Common myeloid progenitor, CD34-positive (primary cell): ENCODE measurements at regions not wholly inside any gene's neighbourhood (a gene's known extent, or its start where the extent isn't known, plus 50 kb on each side); places are given as distances from the start of the nearest gene placed in this dataset.

ENCODE experiments used
- CTCF ChIA-PET: fragments of 350-600 bp; sonication (Branson Sonifier 250); formaldehyde crosslinking; loops from one replicate; lab custom pipeline; 2021; ENCODE audit warnings: antibody characterized with exemption; lab: Charles Lee
- POLR2A ChIA-PET: fragments of 350-600 bp; sonication (Branson Sonifier 250); formaldehyde crosslinking; loops from one replicate; lab custom pipeline; 2021; ENCODE audit warnings: antibody characterized with exemption; lab: Charles Lee
- DNase-seq, 3 donors: peaks; one replicate each; pipeline versions ENCODE4 v3.0.0 to v3.0.0-alpha.2; 2013
- H3K27ac ChIP-seq, 2 experiments: 1 replicate in 1 of 2; 2 replicates in 1 of 2; pipeline ENCODE4 v1.7.0; 2013; ENCODE audit warnings: inconsistent platforms in 2 of 2, low read length in 2 of 2, mild to moderate bottlenecking in 2 of 2, low read depth in 1 of 2, moderate library complexity in 1 of 2; ENCODE audit not compliant: severe bottlenecking in 2 of 2, insufficient read depth in 1 of 2, poor library complexity in 1 of 2
- H3K27me3 ChIP-seq, 5 experiments: replicated peaks in 2 of 5; 1 replicate in 3 of 5; 2 replicates in 2 of 5; pipeline versions ENCODE4 v1.6.1 to v1.7.0; 2013; ENCODE audit warnings: low read length in 4 of 5, mild to moderate bottlenecking in 2 of 5, moderate library complexity in 2 of 5, inconsistent platforms in 1 of 5; ENCODE audit not compliant: insufficient read depth in 5 of 5, control insufficient read depth in 4 of 5
- H3K36me3 ChIP-seq, 4 experiments: 1 replicate in 2 of 4; 2 replicates in 2 of 4; pipeline versions ENCODE4 v1.6.1 to v1.7.0; 2013; ENCODE audit warnings: low read length in 3 of 4, control low read depth in 1 of 4, mild to moderate bottlenecking in 1 of 4; ENCODE audit not compliant: control insufficient read depth in 4 of 4, insufficient read depth in 4 of 4
- H3K4me1 ChIP-seq, 4 experiments: 1 replicate in 3 of 4; 2 replicates in 1 of 4; pipeline versions ENCODE4 v1.6.1 to v1.7.1; 2013; ENCODE audit warnings: low read length in 3 of 4, mild to moderate bottlenecking in 3 of 4, control low read depth in 1 of 4, inconsistent platforms in 1 of 4, moderate library complexity in 1 of 4; ENCODE audit not compliant: control insufficient read depth in 4 of 4, insufficient read depth in 4 of 4; ENCODE audit errors: control extremely low read depth in 1 of 4
- H3K4me3 ChIP-seq, 7 experiments: 1 replicate in 4 of 7; 2 replicates in 3 of 7; pipeline versions ENCODE4 v1.5.1 to v1.7.0; 2013; ENCODE audit warnings: mild to moderate bottlenecking in 7 of 7, low read length in 6 of 7, moderate library complexity in 6 of 7, inconsistent platforms in 2 of 7, low read depth in 2 of 7, control low read depth in 1 of 7; ENCODE audit not compliant: insufficient read depth in 4 of 7, control insufficient read depth in 1 of 7; ENCODE audit errors: extremely low read depth in 1 of 7
- H3K9me3 ChIP-seq, 5 experiments: 1 replicate in 4 of 5; 2 replicates in 1 of 5; pipeline versions ENCODE4 v1.6.1 to v1.7.1; 2013; ENCODE audit warnings: low read length in 4 of 5, mild to moderate bottlenecking in 2 of 5, inconsistent platforms in 1 of 5, low read depth in 1 of 5, moderate library complexity in 1 of 5; ENCODE audit not compliant: control insufficient read depth in 4 of 5, insufficient read depth in 2 of 5; ENCODE audit errors: control extremely low read depth in 1 of 5
- WGBS: methylation state at CpG from one replicate; pipeline ENCODE4 v1.1.5; 2013; ENCODE audit not compliant: insufficient coverage; 5-methylcytosine and 5-hydroxymethylcytosine counted together

DNA sequence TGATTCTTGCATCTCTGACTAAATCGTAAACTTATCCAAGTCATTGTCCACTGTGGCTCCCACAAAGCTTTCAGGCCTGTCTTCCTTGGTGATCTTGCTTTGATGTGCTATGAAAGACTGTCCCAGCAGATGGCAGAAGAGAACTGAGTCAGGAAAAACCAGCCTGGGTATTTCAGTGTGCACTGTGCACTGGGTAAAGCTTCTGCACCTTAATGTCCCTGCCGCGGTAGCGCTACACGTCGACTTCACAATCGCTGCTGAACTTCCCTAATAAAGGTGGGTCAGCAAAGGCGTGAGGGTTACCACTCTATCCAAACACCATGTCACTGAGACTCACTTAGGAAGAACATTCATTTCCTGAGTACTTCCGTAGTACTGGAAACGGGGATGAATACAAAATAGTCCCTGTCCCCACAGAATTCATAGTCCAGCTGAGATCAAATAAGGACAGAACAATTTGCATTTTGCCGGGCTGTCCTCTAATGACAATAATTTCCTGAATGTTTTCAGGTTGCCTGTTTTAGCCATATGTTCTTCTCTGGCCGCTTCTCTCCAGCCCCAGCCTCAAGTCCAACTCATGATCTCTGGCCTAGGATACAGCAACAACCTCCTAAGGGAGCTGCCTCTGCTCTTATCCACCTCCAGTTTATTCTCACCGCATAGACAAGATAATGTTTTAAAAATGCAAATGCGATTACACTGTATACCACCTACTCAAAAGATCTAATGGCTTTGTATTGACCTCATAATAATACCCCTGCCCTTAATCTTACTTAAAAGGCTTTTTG, 83.6 kb upstream of the AKAP13 start:
- peak; percentile 78 to 86 (median 84) for DNase-seq
- H3K4me1 ChIP-seq = peaks cover 0 to 8% (median 6%) of the 10 kb centered on the region in 4 experiments
- 28% methylated on average over 14 of the region's 14 CpGs for WGBS
- H3K4me3 ChIP-seq = peak overlapping the region in 3 of 7 experiments; percentile 12 to 72 (median 50)
- no peak overlapping the region for H3K27ac ChIP-seq
- no peaks in the 10 kb centered on the region for H3K9me3 ChIP-seq
- ChIA-PET CTCF (interaction anchor here (0.6 to 7.0 kb wide), 11 partner anchors 11 to 209 kb away, joined by 3 to 101 read pairs (median 4); no protein-coding TSS in a partner anchor), POLR2A (interaction anchor here (1.1 kb wide), 1 partner anchor 117 kb away, joined by 4 read pairs; no protein-coding TSS in a partner anchor)
- H3K27me3 ChIP-seq = no peaks in the 10 kb centered on the region
- H3K36me3 ChIP-seq = no peaks in the 10 kb centered on the region

DNA sequence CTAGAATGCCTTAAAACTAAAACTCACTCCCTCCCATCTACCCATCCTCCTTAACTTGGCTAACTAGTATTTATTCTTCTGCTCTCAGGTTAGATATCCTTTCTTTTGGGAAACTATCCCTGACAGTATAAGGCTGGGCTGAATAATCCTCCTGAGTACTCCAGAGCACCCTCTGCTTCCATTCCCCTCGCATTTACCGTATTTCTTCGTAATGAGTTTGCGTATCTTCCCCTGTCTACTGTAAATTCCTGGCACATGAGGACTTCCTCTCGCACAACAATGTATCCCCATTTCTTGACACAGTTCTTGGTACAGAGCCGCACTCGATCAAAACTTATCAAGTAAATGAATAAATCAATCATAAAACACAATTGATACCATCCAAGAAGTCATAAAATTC, 82.9 kb upstream of the AKAP13 start:
- POLR2A ChIA-PET = no interaction called here

DNA sequence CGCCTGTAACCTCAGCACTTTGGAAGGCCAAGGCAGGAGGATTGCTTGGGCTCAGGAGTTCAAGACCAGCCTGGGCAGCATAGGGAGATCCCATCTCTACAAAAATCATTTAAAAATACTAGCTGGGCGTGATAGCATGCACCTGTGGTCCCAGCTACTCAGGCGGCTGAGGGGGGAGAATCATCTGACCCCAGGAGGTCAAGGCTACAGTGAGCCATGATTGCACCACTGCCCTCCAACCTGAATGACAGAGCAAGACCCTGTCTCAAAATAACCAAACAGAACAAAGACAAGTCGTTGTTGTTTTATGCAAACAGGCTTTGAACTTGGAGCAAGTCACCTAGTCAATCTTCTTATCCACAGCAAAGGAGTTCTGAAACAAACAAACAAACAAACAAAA, 82.0 kb upstream of the AKAP13 start:
- Histone ChIP-seq H3K27me3 (no peaks in the 10 kb centered on the region), H3K9me3 (no peaks in the 10 kb centered on the region), H3K4me1 (peaks cover 0 to 8% (median 6%) of the 10 kb centered on the region in 4 experiments), H3K4me3 (no peak overlapping the region), H3K27ac (no peak overlapping the region), H3K36me3 (no peaks in the 10 kb centered on the region)
- ChIA-PET POLR2A (no interaction called here), CTCF (interaction anchor here (0.8 to 7.0 kb wide), 4 partner anchors 9 to 114 kb away, joined by 3 to 101 read pairs (median 8); no protein-coding TSS in a partner anchor)
- DNase-seq = no peak
- 100% methylated on average over 4 of the region's 4 CpGs for WGBS

More for the DNA sequence above, 82.9 kb upstream of the AKAP13 start:
- Histone ChIP-seq H3K36me3 (no peaks in the 10 kb centered on the region), H3K4me3 (no peak overlapping the region), H3K27ac (no peak overlapping the region), H3K9me3 (no peaks in the 10 kb centered on the region), H3K4me1 (peaks cover 0 to 8% (median 6%) of the 10 kb centered on the region in 4 experiments), H3K27me3 (no peaks in the 10 kb centered on the region)
- 97% methylated on average over 4 of the region's 7 CpGs for WGBS
- CTCF ChIA-PET = interaction anchor here (1.1 to 7.0 kb wide), 3 partner anchors 31 to 146 kb away, joined by 4 to 101 read pairs (median 4); no protein-coding TSS in a partner anchor
- DNase-seq = no peak

DNA sequence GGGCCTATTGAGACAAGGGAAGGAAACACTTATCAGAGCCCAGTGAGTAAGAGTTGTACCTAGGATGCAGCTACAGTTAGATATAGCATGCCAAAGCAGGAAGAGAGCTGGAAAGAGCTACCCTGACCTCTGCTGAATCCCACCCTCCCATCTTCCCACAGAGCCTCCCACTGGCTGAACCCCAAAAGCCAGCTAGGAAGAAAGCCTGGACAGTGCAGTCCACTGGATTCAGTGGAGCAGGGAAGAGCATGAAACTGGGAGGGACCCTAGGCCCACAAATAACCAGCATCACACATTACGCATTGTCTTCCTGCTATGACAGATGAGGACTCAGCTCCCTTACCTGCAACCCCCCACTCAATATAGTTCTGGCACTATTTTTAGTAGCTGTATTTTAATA, 81.5 kb upstream of the AKAP13 start:
- DNase-seq = no peak
- Histone ChIP-seq H3K4me1 (peaks cover 0 to 8% (median 6%) of the 10 kb centered on the region in 4 experiments), H3K27ac (no peak overlapping the region), H3K27me3 (no peaks in the 10 kb centered on the region), H3K9me3 (no peaks in the 10 kb centered on the region), H3K36me3 (no peaks in the 10 kb centered on the region), H3K4me3 (no peak overlapping the region)
- POLR2A ChIA-PET = interaction anchor here (0.7 kb wide), 1 partner anchor 8 kb away, joined by 3 read pairs; no protein-coding TSS in a partner anchor
- no CpG with 5 or more reads among the region's 1 CpG for WGBS
- CTCF ChIA-PET = interaction anchor here (0.8 to 7.0 kb wide), 4 partner anchors 9 to 114 kb away, joined by 3 to 101 read pairs (median 8); no protein-coding TSS in a partner anchor

DNA sequence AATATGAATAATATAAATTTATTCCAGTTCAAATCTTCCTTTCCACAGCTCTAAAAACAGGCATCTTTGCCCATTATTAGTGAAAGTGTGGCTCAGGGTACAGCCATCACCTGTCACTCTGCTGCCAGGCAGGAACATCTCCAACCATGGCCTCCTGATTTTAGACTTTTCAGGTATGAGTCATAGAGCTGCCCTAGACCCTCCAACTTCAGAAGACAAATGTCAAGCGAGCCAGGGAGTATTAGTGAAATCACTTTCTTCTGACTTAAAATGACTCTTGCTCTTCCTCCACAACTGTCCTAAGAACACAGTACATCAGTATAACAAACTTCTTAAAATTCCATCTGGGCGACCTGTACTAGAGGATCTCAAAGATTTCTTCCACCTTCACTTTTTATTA, 78.1 kb upstream of the AKAP13 start:
- WGBS = 100% methylated on average over 1 of the region's 2 CpGs
- DNase-seq = no peak
- no peak overlapping the region for H3K4me3 ChIP-seq
- H3K27me3 ChIP-seq = no peaks in the 10 kb centered on the region
- H3K36me3 ChIP-seq = no peaks in the 10 kb centered on the region
- ChIA-PET POLR2A (no interaction called here), CTCF (no interaction called here)
- no peaks in the 10 kb centered on the region for H3K4me1 ChIP-seq
- H3K9me3 ChIP-seq = peaks cover 0 to 7% (median 0%) of the 10 kb centered on the region in 5 experiments
- H3K27ac ChIP-seq = no peak overlapping the region

DNA sequence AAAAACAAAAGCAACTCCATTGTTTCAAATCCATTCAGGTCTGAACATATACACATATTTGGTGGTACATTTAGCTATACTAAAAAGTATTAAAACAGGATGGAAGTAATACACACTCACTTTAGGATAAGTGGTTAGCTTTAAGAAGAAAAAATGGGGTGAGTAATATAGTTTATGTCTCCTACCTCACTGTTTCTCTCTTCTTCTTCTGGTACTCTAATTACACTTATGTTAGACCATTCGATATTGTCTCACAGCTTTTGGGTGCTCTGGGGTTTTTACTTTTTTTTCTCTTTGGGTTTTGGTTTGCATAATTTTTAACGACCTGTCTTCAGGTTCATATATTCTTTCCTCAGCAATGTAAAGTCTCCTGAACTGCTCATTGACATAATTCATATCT, 75.4 kb upstream of the AKAP13 start:
- Histone ChIP-seq H3K9me3 (peaks cover 0 to 7% (median 0%) of the 10 kb centered on the region in 5 experiments), H3K4me3 (no peak overlapping the region), H3K36me3 (no peaks in the 10 kb centered on the region), H3K27ac (no peak overlapping the region), H3K4me1 (no peaks in the 10 kb centered on the region), H3K27me3 (no peaks in the 10 kb centered on the region)
- POLR2A ChIA-PET = no interaction called here
- CTCF ChIA-PET = interaction anchor here (1.1 kb wide), 1 partner anchor 15 kb away, joined by 3 read pairs; no protein-coding TSS in a partner anchor
- no CpG with 5 or more reads among the region's 2 CpGs for WGBS
- DNase-seq = no peak
